Endothelial cell of umbilical vein (primary cell): ENCODE measurements at regions not wholly inside any gene's neighbourhood (a gene's known extent, or its start where the extent isn't known, plus 50 kb on each side); places are given as distances from the start of the nearest gene placed in this dataset.

Source experiments
- BruUV-seq: library from RNA; stranded (reverse); fragments of 400-500 nt; replicated peaks from 2 replicates; lab custom pipeline; 2021; lab: Mats Ljungman, UMichigan
- CTCF ChIA-PET: fragments of 300-600, 350-600 bp; sonication (Branson Sonifier 250); formaldehyde crosslinking; loops from one replicate; lab custom pipeline; 2021; ENCODE audit warnings: antibody characterized with exemption, inconsistent platforms; lab: Charles Lee
- POLR2A ChIA-PET: fragments of 300-600, 350-600 bp; sonication (Branson Sonifier 250); formaldehyde crosslinking; loops from one replicate; lab custom pipeline; 2021; ENCODE audit warnings: antibody characterized with exemption, inconsistent platforms; lab: Charles Lee
- DNase-seq: peaks from one replicate; pipeline ENCODE4 v3.0.0-alpha.2; 2011; ENCODE audit warnings: low read depth, low spot score
- FAIRE-seq: peaks from 2 replicates; lab custom pipeline; 2011; peaks lifted over from hg19 to GRCh38; lab: Jason Lieb, UNC
- H2AFZ ChIP-seq: 2 replicates; pipeline ENCODE4 v1.6.0; 2012; ENCODE audit warnings: low read depth, low read length, control low read depth, inconsistent platforms
- H3K27ac ChIP-seq: 2 replicates; pipeline ENCODE4 v1.5.1; 2011; ENCODE audit warnings: low read depth, mild to moderate bottlenecking, control low read depth, low read length, moderate library complexity; ENCODE audit not compliant: insufficient read depth
- H3K27me3 ChIP-seq, 2 experiments: 2 replicates each; pipeline versions ENCODE4 v1.6.0 to v1.6.1; 2011; ENCODE audit warnings: low read length in 2 of 2, mixed read lengths in 1 of 2; ENCODE audit not compliant: control insufficient read depth in 2 of 2, insufficient read depth in 2 of 2
- H3K36me3 ChIP-seq, 2 experiments: 2 replicates in 1 of 2; 3 replicates in 1 of 2; pipeline ENCODE4 v1.5.1; 2011; ENCODE audit warnings: low read length in 2 of 2, mild to moderate bottlenecking in 1 of 2, moderate library complexity in 1 of 2; ENCODE audit not compliant: control insufficient read depth in 2 of 2, insufficient read depth in 2 of 2; ENCODE audit errors: extremely low read depth in 1 of 2
- H3K4me1 ChIP-seq: 3 replicates; pipeline ENCODE4 v1.5.1; 2011; ENCODE audit warnings: mild to moderate bottlenecking, low read length; ENCODE audit not compliant: control insufficient read depth, insufficient read depth; ENCODE audit errors: extremely low read depth
- H3K4me2 ChIP-seq: 2 replicates; pipeline ENCODE4 v1.6.1; 2011; ENCODE audit warnings: low read length, control low read depth, mixed read lengths; ENCODE audit not compliant: insufficient read depth
- H3K4me3 ChIP-seq, 3 experiments: fragments of 200-600 bp in 1 of 3; sonication (generic), shearing (Covaris generic) in 1 of 3; replicated peaks in 1 of 3; 2 replicates each; pipeline ENCODE4 v1.5.1; 2011 to 2016; ENCODE audit warnings: control low read depth in 3 of 3, low read length in 3 of 3, mild to moderate bottlenecking in 2 of 3, inconsistent platforms in 1 of 3, low read depth in 1 of 3, moderate library complexity in 1 of 3; ENCODE audit not compliant: insufficient read depth in 1 of 3
- H3K79me2 ChIP-seq: 2 replicates; pipeline ENCODE4 v1.6.0; 2012; ENCODE audit warnings: low read length, inconsistent platforms; ENCODE audit not compliant: control insufficient read depth, insufficient read depth
- H3K9ac ChIP-seq: replicated peaks from 2 replicates; pipeline ENCODE3; 2011; ENCODE audit warnings: low read length, control low read depth; ENCODE audit not compliant: insufficient read depth; ENCODE audit errors: extremely low read depth
- H3K9me1 ChIP-seq: replicated peaks from 3 replicates; pipeline ENCODE4 v1.6.0; 2011; ENCODE audit warnings: mild to moderate bottlenecking, low read length; ENCODE audit not compliant: control insufficient read depth, insufficient read depth; ENCODE audit errors: extremely low read depth
- H3K9me3 ChIP-seq: replicated peaks from 2 replicates; pipeline ENCODE4 v1.5.1; 2012; ENCODE audit warnings: low read length, inconsistent platforms; ENCODE audit not compliant: control insufficient read depth, insufficient read depth
- H4K20me1 ChIP-seq: replicated peaks from 2 replicates; pipeline ENCODE3; 2011; ENCODE audit warnings: mild to moderate bottlenecking, low read length; ENCODE audit not compliant: control insufficient read depth, insufficient read depth; ENCODE audit errors: extremely low read depth
- EZH2 ChIP-seq: IDR thresholded peaks from 2 replicates; pipeline ENCODE4 v1.6.1; 2012; ENCODE audit warnings: borderline replicate concordance, low read depth, mild to moderate bottlenecking, moderate library complexity, low read length, inconsistent platforms; ENCODE audit not compliant: severe bottlenecking
- FOS ChIP-seq: IDR thresholded peaks from 2 replicates; pipeline ENCODE4 v1.6.1; 2011; ENCODE audit warnings: mild to moderate bottlenecking, low read length, moderate library complexity, borderline replicate concordance; ENCODE audit not compliant: insufficient read depth
- JUN ChIP-seq: IDR thresholded peaks from 2 replicates; pipeline ENCODE4 v1.6.1; 2011; ENCODE audit warnings: borderline replicate concordance, low read depth; ENCODE audit not compliant: insufficient read length, insufficient read depth
- MYC ChIP-seq: IDR thresholded peaks from one replicate; pipeline ENCODE4 v1.6.1; 2011; ENCODE audit warnings: mild to moderate bottlenecking, low read depth, low read length
- POLR2A ChIP-seq: IDR thresholded peaks from 2 replicates; pipeline ENCODE4 v1.6.1; 2012; ENCODE audit warnings: low read depth, mild to moderate bottlenecking, control low read depth, low read length
- POLR2AphosphoS5 ChIP-seq: IDR thresholded peaks from 2 replicates; pipeline ENCODE4 v1.6.1; 2012; ENCODE audit warnings: low read depth, mild to moderate bottlenecking, control low read depth, low read length, moderate library complexity; ENCODE audit not compliant: insufficient read depth
- dilution Hi-C: fragments of 300-500 bp; cut with MboI; formaldehyde crosslinking; loops from one replicate; pipeline ENCODE4 v1.15.0; 2019; ENCODE audit warnings: low sequenced_read_pairs; ENCODE audit not compliant: extremely low pct_ligation_motif_present
- intact Hi-C: fragments of 100-400 bp; cut with micrococcal nuclease; formaldehyde crosslinking; loops from one replicate; pipeline ENCODE4 v1.10.0; 2022
- TF ChIP-seq, protein P1 (sequence below): IDR thresholded peaks from 2 replicates; pipeline ENCODE4 v1.6.1; 2011; ENCODE audit not compliant: insufficient read depth, insufficient read length
- TF ChIP-seq, protein P2 (sequence below), 2 donors: IDR thresholded peaks; 1 replicate in 1 of 2; 2 replicates in 1 of 2; pipeline ENCODE4 v1.5.1; 2011; ENCODE audit warnings: low read length in 2 of 2, mild to moderate bottlenecking in 2 of 2, moderate library complexity in 2 of 2, control low read depth in 1 of 2, inconsistent platforms in 1 of 2, low read depth in 1 of 2; ENCODE audit not compliant: insufficient read depth in 1 of 2; ENCODE audit errors: extremely low read depth in 1 of 2

- Histone ChIP-seq H3K4me1 (no peaks in the 10 kb centered on the region), H3K9me3 (peaks cover 2% of the 10 kb centered on the region), H2AFZ (no peak overlapping the region), H3K9me1 (no peaks in the 10 kb centered on the region), H4K20me1 (no peaks in the 10 kb centered on the region), H3K79me2 (no peaks in the 10 kb centered on the region), H3K4me3 (no peak overlapping the region), H3K4me2 (no peak overlapping the region), H3K27me3 (no peaks in the 10 kb centered on the region), H3K36me3 (no peaks in the 10 kb centered on the region), H3K27ac (no peak overlapping the region), H3K9ac (no peak overlapping the region)
- ChIA-PET CTCF (no interaction called here), POLR2A (no interaction called here)
- DNase-seq (no peak), FAIRE-seq (no peak)
- BruUV-seq: no TSS peak
- dilution Hi-C loops (no loop called here), intact Hi-C loops (no loop called here)
- TF ChIP-seq MYC (no peak), POLR2AphosphoS5 (no peak), FOS (no peak), POLR2A (no peak)
Observed at GRCh38 chr18:60292186-60292585, 80.4 kb downstream of the MC4R start.

DNA sequence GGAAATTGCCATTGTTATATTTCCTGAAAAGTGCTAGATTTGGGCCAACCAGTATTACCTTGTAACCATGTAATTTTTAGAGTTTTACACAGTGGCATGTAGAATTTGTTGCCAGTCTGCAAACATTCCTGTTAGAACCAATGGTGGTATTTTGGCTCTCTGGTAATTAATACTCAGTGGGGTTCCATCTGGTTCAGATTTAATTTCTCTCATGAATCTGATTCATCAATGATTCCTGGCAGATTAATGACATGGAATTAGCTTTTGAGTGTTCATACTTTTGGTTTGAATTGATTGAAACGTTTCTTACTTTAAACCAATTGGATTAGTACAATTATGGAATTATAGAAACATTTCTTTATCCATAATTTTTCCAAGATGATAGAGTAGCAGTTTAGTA lies 93.2 kb downstream of the MC4R start:
- intact Hi-C loops: no loop called here

More for the DNA sequence above, 93.2 kb downstream of the MC4R start:
- H3K4me3 ChIP-seq: no peak overlapping the region
- no peak overlapping the region for H3K9ac ChIP-seq
- no peaks in the 10 kb centered on the region for H3K4me1 ChIP-seq
- POLR2A ChIA-PET: no interaction called here
- FAIRE-seq (no peak), DNase-seq (no peak)
- H2AFZ ChIP-seq: no peak overlapping the region
- no peak overlapping the region for H3K4me2 ChIP-seq
- TF ChIP-seq, protein P1, sequence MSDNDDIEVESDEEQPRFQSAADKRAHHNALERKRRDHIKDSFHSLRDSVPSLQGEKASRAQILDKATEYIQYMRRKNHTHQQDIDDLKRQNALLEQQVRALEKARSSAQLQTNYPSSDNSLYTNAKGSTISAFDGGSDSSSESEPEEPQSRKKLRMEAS: no peak
- TF ChIP-seq, protein P2, sequence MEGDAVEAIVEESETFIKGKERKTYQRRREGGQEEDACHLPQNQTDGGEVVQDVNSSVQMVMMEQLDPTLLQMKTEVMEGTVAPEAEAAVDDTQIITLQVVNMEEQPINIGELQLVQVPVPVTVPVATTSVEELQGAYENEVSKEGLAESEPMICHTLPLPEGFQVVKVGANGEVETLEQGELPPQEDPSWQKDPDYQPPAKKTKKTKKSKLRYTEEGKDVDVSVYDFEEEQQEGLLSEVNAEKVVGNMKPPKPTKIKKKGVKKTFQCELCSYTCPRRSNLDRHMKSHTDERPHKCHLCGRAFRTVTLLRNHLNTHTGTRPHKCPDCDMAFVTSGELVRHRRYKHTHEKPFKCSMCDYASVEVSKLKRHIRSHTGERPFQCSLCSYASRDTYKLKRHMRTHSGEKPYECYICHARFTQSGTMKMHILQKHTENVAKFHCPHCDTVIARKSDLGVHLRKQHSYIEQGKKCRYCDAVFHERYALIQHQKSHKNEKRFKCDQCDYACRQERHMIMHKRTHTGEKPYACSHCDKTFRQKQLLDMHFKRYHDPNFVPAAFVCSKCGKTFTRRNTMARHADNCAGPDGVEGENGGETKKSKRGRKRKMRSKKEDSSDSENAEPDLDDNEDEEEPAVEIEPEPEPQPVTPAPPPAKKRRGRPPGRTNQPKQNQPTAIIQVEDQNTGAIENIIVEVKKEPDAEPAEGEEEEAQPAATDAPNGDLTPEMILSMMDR (IDR thresholded peaks at IDR 0.05; ENCODE audit: extremely low read depth in 1 of 2, insufficient read depth in 1 of 2, low read depth in 1 of 2, low read length in 2 of 2): no peak
- TF ChIP-seq EZH2: no peak
- no peak for TF ChIP-seq JUN
- TF ChIP-seq MYC: no peak
- TF ChIP-seq FOS: no peak
- no peak for TF ChIP-seq POLR2A
- no peak for TF ChIP-seq POLR2AphosphoS5
- no peak overlapping the region for H3K27ac ChIP-seq
- no peaks in the 10 kb centered on the region for H3K27me3 ChIP-seq
- H4K20me1 ChIP-seq: no peaks in the 10 kb centered on the region
- H3K9me1 ChIP-seq: no peaks in the 10 kb centered on the region
- no peaks in the 10 kb centered on the region for H3K36me3 ChIP-seq
- CTCF ChIA-PET: no interaction called here
- dilution Hi-C loops: no loop called here
- BruUV-seq: no TSS peak
- H3K79me2 ChIP-seq: no peaks in the 10 kb centered on the region
- no peaks in the 10 kb centered on the region for H3K9me3 ChIP-seq
